Trophoblast cell (in vitro differentiated cells and primary cell): ENCODE measurements at regions not wholly inside any gene's neighbourhood (a gene's known extent, or its start where the extent isn't known, plus 50 kb on each side); places are given as distances from the start of the nearest gene placed in this dataset.

Experiments
- DNase-seq, 2 donors: peaks; one replicate each; pipeline ENCODE4 v3.0.0-alpha.2; 2016
- H2AFZ ChIP-seq: 2 replicates; pipeline ENCODE4 v1.6.1; 2013; ENCODE audit warnings: low read length, moderate library complexity, mild to moderate bottlenecking; ENCODE audit not compliant: insufficient read depth, poor library complexity
- H2AK5ac ChIP-seq: 2 replicates; pipeline ENCODE4 v1.6.1; 2013; ENCODE audit warnings: mild to moderate bottlenecking, low read length
- H2BK120ac ChIP-seq: 2 replicates; pipeline ENCODE4 v1.6.1; 2013; ENCODE audit warnings: low read length, mild to moderate bottlenecking, moderate library complexity; ENCODE audit not compliant: insufficient read depth, poor library complexity
- H2BK12ac ChIP-seq: 2 replicates; pipeline ENCODE4 v1.6.1; 2013; ENCODE audit warnings: mild to moderate bottlenecking, low read length, moderate library complexity
- H2BK5ac ChIP-seq: 2 replicates; pipeline ENCODE4 v1.6.1; 2013; ENCODE audit warnings: low read length, low read depth, moderate library complexity, mild to moderate bottlenecking; ENCODE audit not compliant: poor library complexity
- H3K14ac ChIP-seq: 2 replicates; pipeline ENCODE4 v1.6.1; 2013; ENCODE audit warnings: mild to moderate bottlenecking, low read length
- H3K18ac ChIP-seq: 2 replicates; pipeline ENCODE4 v1.6.1; 2013; ENCODE audit warnings: mild to moderate bottlenecking, low read length
- H3K23ac ChIP-seq: 2 replicates; pipeline ENCODE4 v1.6.1; 2013; ENCODE audit warnings: low read length
- H3K27ac ChIP-seq: 2 replicates; pipeline ENCODE4 v1.5.1; 2013; ENCODE audit warnings: low read depth, mild to moderate bottlenecking, inconsistent platforms, low read length, moderate library complexity
- H3K27me3 ChIP-seq: 2 replicates; pipeline ENCODE4 v1.6.1; 2013; ENCODE audit warnings: inconsistent platforms, mild to moderate bottlenecking, low read length, moderate library complexity; ENCODE audit not compliant: insufficient read depth
- H3K36me3 ChIP-seq, 2 experiments: 1 replicate in 1 of 2; 2 replicates in 1 of 2; pipeline ENCODE4 v1.6.1; 2013; ENCODE audit warnings: low read length in 2 of 2, mild to moderate bottlenecking in 2 of 2, moderate library complexity in 1 of 2; ENCODE audit not compliant: insufficient read depth in 2 of 2, control insufficient read depth in 1 of 2
- H3K4ac ChIP-seq: 2 replicates; pipeline ENCODE4 v1.6.1; 2013; ENCODE audit warnings: low read depth, mild to moderate bottlenecking, low read length, moderate library complexity
- H3K4me1 ChIP-seq, 2 experiments: 1 replicate in 1 of 2; 2 replicates in 1 of 2; pipeline ENCODE4 v1.6.1; 2013; ENCODE audit warnings: low read length in 2 of 2, mild to moderate bottlenecking in 2 of 2, moderate library complexity in 1 of 2; ENCODE audit not compliant: insufficient read depth in 2 of 2, control insufficient read depth in 1 of 2
- H3K4me2 ChIP-seq: 2 replicates; pipeline ENCODE4 v1.6.1; 2013; ENCODE audit warnings: inconsistent platforms, mild to moderate bottlenecking, low read length, moderate library complexity
- H3K4me3 ChIP-seq: 2 replicates; pipeline ENCODE4 v1.5.1; 2013; ENCODE audit warnings: mild to moderate bottlenecking, low read depth, low read length, inconsistent platforms
- H3K79me1 ChIP-seq: one replicate; pipeline ENCODE4 v1.6.1; 2013; ENCODE audit warnings: low read length
- H3K79me2 ChIP-seq: 2 replicates; pipeline ENCODE4 v1.6.1; 2013; ENCODE audit warnings: low read length, mild to moderate bottlenecking; ENCODE audit not compliant: control insufficient read depth, insufficient read depth, poor library complexity
- H3K9ac ChIP-seq: 2 replicates; pipeline ENCODE4 v1.6.1; 2013; ENCODE audit warnings: mild to moderate bottlenecking, low read length
- H3K9me3 ChIP-seq: 2 replicates; pipeline ENCODE4 v1.6.1; 2013; ENCODE audit warnings: low read depth, mild to moderate bottlenecking, control low read depth, inconsistent platforms, low read length; ENCODE audit not compliant: insufficient read depth
- H4K12ac ChIP-seq: 2 replicates; pipeline ENCODE4 v1.6.1; 2013; ENCODE audit warnings: low read depth, mild to moderate bottlenecking, low read length, moderate library complexity
- H4K8ac ChIP-seq: 2 replicates; pipeline ENCODE4 v1.6.1; 2013; ENCODE audit warnings: low read depth, mild to moderate bottlenecking, low read length, moderate library complexity
- H4K91ac ChIP-seq: one replicate; pipeline ENCODE4 v1.6.1; 2013; ENCODE audit warnings: low read depth, mild to moderate bottlenecking, low read length, moderate library complexity
- WGBS: extraction: QIAGEN DNeasy Blood & Tissue Kit; methylation state at CpG from one replicate; pipeline ENCODE4 v1.1.7; 2013; ENCODE audit warnings: missing lambda C conversion rate; ENCODE audit not compliant: insufficient read length, insufficient coverage; ENCODE audit errors: extremely low coverage; 5-methylcytosine and 5-hydroxymethylcytosine counted together

- DNase-seq: no peak
- Histone ChIP-seq H3K14ac (no peak overlapping the region), H3K4ac (no peak overlapping the region), H4K8ac (no peak overlapping the region), H3K79me1 (no peaks in the 10 kb centered on the region), H2AK5ac (no peak overlapping the region), H4K91ac (no peak overlapping the region), H2BK5ac (no peak overlapping the region), H3K9ac (no peak overlapping the region), H3K79me2 (no peaks in the 10 kb centered on the region), H3K4me2 (no peak overlapping the region), H3K36me3 (no peaks in the 10 kb centered on the region), H3K27ac (no peak overlapping the region), H3K23ac (no peak overlapping the region), H3K18ac (no peak overlapping the region), H2AFZ (no peak overlapping the region), H3K9me3 (no peaks in the 10 kb centered on the region), H3K4me1 (no peaks in the 10 kb centered on the region), H2BK120ac (no peak overlapping the region), H3K27me3 (no peaks in the 10 kb centered on the region), H3K4me3 (no peak overlapping the region), H4K12ac (no peak overlapping the region), H2BK12ac (no peak overlapping the region)
- WGBS: no CpG with 5 or more reads among the region's 2 CpGs
These were observed 489.8 kb downstream of the NPIPA7 start for GRCh38 chr16:16868727-16869126.

DNA sequence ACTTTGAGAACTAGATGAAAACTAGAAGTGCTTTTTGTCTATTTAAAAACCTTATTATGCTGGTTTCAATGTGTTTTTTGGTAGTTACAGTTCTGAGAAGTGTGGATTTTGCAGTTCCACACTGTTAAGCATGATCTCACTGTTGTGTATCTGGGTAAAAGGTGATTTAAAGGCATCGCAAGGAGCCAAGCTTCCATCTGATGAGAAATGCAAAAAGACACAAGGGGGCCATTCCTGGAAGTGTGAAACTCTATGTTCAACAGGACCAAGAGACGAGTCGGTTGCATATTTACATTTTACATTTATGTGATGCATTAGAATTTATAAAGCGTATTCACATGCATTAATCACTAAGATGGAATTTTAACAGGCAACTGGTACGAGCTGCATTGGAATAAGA is 490.8 kb downstream of the NPIPA7 start:
- no peak overlapping the region for H2BK120ac ChIP-seq
- H3K27ac ChIP-seq: no peak overlapping the region
- H2BK12ac ChIP-seq: no peak overlapping the region
- no peak overlapping the region for H3K23ac ChIP-seq
- no peak overlapping the region for H3K4me3 ChIP-seq
- no peak overlapping the region for H2BK5ac ChIP-seq
- H3K4me1 ChIP-seq: no peaks in the 10 kb centered on the region
- no peak overlapping the region for H4K91ac ChIP-seq
- H2AK5ac ChIP-seq: no peak overlapping the region
- no peaks in the 10 kb centered on the region for H3K79me1 ChIP-seq
- no CpG with 5 or more reads among the region's 5 CpGs for WGBS
- no peak overlapping the region for H3K18ac ChIP-seq
- no peak overlapping the region for H2AFZ ChIP-seq
- H3K9ac ChIP-seq: no peak overlapping the region
- no peak overlapping the region for H3K14ac ChIP-seq
- H4K8ac ChIP-seq: no peak overlapping the region
- no peaks in the 10 kb centered on the region for H3K79me2 ChIP-seq
- no peak overlapping the region for H3K4ac ChIP-seq
- no peak overlapping the region for H3K4me2 ChIP-seq
- H3K36me3 ChIP-seq: no peaks in the 10 kb centered on the region
- no peaks in the 10 kb centered on the region for H3K9me3 ChIP-seq
- H4K12ac ChIP-seq: no peak overlapping the region
- no peak for DNase-seq
- no peaks in the 10 kb centered on the region for H3K27me3 ChIP-seq

DNA sequence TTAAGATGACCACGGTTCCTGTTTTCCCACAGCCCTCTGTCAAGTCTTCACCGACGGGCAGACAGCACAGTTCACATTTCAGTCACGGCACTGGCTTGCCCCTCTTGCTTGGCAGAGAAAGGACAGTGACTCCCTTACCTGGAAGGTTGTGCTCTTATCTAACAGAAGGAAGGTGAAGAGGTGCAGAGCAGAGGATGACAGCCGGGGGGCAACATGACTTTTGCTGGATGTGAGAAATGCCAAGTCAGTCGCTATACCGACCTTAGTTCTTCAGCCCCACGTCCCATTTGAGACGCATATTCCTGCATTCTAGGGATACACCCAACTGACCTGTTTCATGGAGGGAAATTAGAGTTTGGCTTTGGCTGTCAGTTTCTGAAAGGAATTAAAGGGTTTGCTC is 492.3 kb downstream of the NPIPA7 start:
- no peak overlapping the region for H3K27ac ChIP-seq
- H3K18ac ChIP-seq: no peak overlapping the region
- no peak overlapping the region for H4K8ac ChIP-seq
- H3K9ac ChIP-seq: no peak overlapping the region
- H3K4ac ChIP-seq: no peak overlapping the region
- H3K27me3 ChIP-seq: no peaks in the 10 kb centered on the region
- no peak overlapping the region for H3K4me2 ChIP-seq
- no peak overlapping the region for H4K91ac ChIP-seq
- no peak overlapping the region for H2AK5ac ChIP-seq
- WGBS: no CpG with 5 or more reads among the region's 9 CpGs
- no peak overlapping the region for H2BK120ac ChIP-seq
- H2BK5ac ChIP-seq: no peak overlapping the region
- H3K4me1 ChIP-seq: no peaks in the 10 kb centered on the region
- no peaks in the 10 kb centered on the region for H3K9me3 ChIP-seq
- H3K4me3 ChIP-seq: no peak overlapping the region
- no peak overlapping the region for H2BK12ac ChIP-seq
- no peak overlapping the region for H2AFZ ChIP-seq
- no peak overlapping the region for H4K12ac ChIP-seq
- no peaks in the 10 kb centered on the region for H3K79me2 ChIP-seq
- no peaks in the 10 kb centered on the region for H3K79me1 ChIP-seq
- H3K14ac ChIP-seq: no peak overlapping the region
- DNase-seq: no peak
- H3K36me3 ChIP-seq: no peaks in the 10 kb centered on the region
- no peak overlapping the region for H3K23ac ChIP-seq

GRCh38 chr16:16877061-16877460 is 498.1 kb downstream of the NPIPA7 start:
- WGBS: no CpG with 5 or more reads among the region's 2 CpGs
- no peak overlapping the region for H3K4me2 ChIP-seq
- H3K4ac ChIP-seq: no peak overlapping the region
- no peak overlapping the region for H2BK120ac ChIP-seq
- no peak overlapping the region for H2AK5ac ChIP-seq
- no peak overlapping the region for H2AFZ ChIP-seq
- no peaks in the 10 kb centered on the region for H3K4me1 ChIP-seq
- H4K91ac ChIP-seq: no peak overlapping the region
- no peak overlapping the region for H4K8ac ChIP-seq
- no peak overlapping the region for H3K9ac ChIP-seq
- no peaks in the 10 kb centered on the region for H3K9me3 ChIP-seq
- H3K79me1 ChIP-seq: no peaks in the 10 kb centered on the region
- H3K23ac ChIP-seq: no peak overlapping the region
- H2BK5ac ChIP-seq: no peak overlapping the region
- H3K79me2 ChIP-seq: no peaks in the 10 kb centered on the region
- no peaks in the 10 kb centered on the region for H3K27me3 ChIP-seq
- H3K4me3 ChIP-seq: no peak overlapping the region
- no peak overlapping the region for H3K18ac ChIP-seq
- no peak overlapping the region for H2BK12ac ChIP-seq
- no peak overlapping the region for H4K12ac ChIP-seq
- H3K27ac ChIP-seq: no peak overlapping the region
- H3K36me3 ChIP-seq: no peaks in the 10 kb centered on the region
- H3K14ac ChIP-seq: no peak overlapping the region
- DNase-seq: no peak
